T-helper 9 cell (primary cell): ENCODE measurements at regions not wholly inside any gene's neighbourhood (a gene's known extent, or its start where the extent isn't known, plus 50 kb on each side); places are given as distances from the start of the nearest gene placed in this dataset.

Experiments
- DNase-seq: peaks from one replicate; pipeline ENCODE4 v3.0.0-alpha.2; 2020

DNA sequence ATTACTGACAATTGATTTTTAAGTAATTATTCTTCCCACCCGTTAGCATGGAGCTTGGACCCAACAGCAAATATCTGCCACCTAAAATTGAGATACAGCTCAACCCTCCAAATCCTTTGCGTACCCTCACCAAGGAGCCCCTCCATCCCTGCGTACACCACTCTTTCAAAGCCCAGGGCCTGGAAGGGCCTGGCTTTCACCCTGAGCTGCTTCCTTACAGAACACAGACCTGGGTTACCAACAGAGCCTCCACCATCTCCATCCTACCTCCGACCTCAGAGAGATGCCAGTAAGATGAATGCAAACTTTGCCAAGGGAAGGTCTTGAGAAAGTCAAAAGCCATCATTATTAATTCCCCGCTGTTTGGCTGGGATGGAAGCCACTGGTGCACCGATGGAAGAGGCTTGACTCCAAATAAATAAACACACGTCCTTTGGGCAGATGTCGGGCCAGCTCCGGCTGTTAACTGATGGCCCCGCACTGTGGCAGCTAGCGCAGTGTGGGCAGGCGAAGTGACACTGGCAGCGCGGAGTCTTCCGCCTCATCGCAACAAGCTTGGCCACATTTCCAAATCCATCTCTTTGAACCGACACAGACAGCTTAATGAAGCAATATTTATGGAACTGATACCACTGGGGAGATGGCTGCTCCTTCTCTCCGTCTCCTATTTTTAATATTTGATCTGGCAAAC is 150.2 kb upstream of the VSTM2B start:
- DNase-seq = no peak

DNA sequence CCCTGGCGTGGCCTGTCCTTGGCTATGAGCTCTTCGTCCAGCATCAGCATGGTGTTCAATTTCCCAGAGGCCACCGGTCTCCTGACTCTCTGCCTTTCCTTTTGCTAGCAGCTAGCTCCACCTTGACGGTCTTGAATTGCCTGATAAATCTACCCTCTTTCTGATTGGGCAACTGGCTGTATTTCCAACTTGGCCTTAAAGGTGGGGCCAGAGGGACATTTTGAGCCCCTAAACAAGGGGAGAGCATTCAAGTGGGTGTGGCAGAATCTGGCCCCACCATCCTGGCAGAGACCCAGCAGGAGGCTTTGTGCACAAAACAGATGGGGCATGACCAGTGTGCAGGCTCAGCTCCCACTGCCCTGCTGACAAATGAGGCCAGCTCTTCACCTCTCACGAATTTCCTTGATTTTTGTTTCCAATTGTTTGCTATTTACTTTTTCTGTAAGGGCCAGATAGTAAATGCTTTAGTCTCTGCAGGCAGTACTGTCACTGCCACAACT is 148.9 kb upstream of the VSTM2B start:
- no peak for DNase-seq

DNA sequence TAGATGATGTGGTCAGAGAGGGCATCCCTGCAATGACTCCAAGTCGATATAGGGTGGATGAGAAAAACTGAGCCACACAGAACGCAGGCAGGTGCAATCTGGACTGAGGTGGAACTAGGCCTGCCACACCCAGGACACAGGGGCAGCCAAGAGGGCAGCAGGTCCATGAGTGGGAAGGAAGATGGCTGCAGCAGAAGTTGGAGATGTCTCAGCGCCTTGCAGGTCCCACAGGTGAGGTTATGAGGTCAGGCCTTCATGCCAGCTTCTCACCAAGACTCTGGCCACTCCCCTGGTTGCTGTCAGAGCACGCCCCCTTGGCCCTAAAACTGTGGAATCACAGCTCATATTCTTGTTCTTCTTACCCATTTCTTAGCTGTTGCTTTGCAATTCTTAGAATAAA is 147.7 kb upstream of the VSTM2B start:
- DNase-seq = no peak

DNA sequence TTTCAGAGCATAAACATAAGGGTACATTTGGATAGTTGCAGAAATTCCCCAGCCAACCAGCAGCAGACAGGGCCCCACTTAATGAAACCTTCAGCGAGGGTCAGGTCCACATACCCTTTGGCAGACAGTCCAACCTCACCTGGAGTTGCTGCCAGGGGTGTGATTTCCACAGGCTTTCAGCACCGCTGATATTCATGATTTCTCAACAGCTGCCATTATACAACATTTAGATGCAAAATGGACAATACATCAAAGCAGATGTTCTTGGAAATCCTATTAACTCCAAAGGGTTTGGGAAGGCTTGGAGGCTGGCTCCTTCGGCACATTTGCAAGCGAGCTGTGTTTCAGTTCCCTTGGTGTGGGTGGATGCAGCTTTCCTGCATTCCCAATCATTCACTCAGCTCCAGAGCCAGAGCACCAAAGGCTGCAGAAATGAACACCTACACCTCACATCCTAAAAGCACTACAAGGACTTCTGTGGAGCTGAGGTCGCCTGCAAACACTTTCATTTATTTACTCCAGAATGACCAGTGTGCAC is 147.2 kb upstream of the VSTM2B start:
- no peak for DNase-seq

DNA sequence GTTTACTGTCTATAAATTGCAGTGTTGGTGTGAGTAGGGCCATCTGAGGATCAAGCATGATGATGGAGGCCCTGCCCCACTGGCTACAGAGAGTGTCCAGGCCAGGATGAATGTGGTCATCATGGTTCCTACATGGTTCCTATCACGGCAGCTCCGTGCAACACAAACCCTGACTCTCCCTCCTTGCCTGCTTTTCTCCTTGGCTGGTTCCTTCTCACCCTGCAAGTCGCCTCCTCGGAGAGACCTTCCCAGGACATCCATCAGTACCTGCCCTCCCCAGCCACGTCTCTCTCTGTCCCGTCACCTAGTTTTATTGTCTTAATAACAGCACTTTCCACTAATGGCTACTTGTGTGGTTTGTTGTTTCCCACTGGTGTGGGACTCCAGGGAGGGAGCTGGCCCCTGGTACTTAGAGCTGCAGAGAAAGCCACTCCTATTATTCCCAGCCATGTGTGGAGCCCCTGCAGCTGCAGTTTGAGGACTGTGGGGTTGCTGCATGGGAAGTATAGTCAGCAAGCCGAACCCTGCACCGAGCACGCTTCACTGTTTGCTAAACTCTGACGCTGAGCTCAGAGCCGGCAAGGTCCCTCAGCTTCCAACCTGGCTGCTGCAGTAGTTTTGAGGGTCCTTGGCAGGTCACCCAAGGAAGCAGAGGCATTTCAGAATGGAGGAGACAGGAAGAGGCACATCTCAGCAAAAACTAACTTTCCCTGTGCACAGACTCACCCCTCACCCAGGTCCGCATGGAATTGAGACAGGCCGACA is 146.4 kb upstream of the VSTM2B start:
- DNase-seq = no peak

DNA sequence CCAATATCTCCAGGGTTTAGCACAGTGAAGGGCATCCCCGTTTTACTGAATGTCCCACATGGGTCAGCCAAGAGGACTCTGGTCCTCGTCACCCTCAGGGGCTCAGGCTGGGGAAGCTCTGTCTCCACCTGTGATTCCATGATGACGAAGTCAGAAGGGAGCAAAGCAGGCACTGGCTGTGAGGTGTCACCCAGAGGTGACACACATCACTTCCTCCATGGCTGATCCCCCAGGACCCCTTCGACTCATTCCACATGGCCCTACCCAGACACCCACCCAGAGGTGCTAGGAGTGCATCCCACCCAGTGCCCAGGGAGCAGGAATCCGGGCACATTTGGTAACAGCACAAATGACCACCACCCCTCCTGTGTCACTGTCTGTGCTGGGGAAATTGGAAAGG is 145.2 kb upstream of the VSTM2B start:
- no peak for DNase-seq

DNA sequence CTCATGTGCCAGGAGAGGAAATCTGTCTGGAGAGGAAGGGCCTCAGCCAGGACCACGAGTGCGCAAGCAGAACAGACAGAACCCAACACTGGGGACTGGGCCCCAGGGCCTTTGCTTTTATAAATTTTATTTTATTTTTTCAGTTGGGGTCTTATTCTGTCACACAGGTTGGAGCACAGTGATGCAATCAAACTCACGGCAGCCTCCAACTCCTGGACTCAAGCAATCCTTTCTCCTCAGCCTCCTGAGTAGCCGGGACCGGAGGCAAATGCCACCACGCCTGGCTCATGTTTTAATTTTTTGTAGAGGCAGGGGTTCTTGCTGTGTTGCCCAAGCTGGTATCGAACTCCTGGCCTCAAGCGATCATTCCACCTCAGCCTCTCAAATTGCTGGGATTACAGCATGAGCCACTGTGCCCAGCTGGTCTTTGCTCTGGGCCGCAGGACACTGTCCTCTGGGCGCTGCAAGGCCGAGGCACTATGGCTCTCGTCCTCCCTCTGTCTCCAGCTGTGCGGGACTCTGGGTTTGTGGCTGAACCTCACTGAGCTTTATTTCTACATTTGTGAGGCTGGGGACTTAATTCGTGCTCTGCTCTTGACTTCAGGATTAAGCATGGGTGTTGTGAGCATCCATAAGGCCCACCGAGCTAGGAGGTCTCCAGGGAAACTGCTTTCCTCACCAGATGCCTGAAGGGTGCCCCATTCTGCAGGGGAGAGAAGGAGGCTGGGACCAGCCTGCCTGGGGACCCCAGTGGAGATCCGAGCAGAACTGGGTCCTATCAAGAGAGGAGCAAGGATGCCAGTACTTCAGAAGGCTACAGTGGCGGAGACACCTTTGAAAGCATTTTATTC is 144.2 kb upstream of the VSTM2B start:
- no peak for DNase-seq

DNA sequence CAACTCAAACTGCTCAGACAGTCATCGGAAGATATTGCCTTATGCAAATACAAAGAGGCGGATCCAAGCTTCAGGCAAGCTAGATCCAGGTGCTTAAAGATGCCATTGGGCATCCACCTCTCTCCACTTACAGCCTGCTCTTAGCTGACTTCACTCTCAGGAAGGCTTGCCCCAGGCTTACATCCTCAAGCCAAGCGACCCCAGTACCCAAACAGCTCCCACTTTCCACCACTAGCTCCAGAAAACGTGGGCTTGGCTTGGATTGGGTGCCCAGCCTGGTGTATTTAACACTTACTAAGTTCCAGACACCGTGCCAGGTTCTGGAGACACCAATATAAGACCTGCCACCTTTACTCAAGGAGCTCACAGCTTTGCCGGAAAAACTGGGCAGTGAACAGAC is 142.1 kb upstream of the VSTM2B start:
- no peak for DNase-seq

DNA sequence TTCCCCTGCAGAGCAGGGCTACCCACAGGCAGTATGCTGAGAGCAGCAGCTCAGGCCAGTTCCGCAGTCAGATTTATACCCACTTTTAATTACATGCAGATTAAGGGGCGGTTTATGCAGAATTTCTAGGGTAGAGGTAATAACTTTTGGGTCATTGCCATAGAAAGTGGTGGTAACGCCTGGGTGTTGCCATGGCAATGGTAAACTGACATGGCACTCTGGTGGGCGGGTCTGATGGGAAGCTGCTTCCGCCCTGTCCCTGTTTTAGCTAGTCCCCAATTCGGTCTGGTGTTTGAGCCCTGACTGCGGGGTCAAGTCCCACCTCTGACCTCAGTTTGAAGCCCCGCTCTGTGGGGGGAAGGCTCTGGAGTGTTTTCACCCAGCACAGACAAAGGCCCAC is 141.1 kb upstream of the VSTM2B start:
- no peak for DNase-seq

DNA sequence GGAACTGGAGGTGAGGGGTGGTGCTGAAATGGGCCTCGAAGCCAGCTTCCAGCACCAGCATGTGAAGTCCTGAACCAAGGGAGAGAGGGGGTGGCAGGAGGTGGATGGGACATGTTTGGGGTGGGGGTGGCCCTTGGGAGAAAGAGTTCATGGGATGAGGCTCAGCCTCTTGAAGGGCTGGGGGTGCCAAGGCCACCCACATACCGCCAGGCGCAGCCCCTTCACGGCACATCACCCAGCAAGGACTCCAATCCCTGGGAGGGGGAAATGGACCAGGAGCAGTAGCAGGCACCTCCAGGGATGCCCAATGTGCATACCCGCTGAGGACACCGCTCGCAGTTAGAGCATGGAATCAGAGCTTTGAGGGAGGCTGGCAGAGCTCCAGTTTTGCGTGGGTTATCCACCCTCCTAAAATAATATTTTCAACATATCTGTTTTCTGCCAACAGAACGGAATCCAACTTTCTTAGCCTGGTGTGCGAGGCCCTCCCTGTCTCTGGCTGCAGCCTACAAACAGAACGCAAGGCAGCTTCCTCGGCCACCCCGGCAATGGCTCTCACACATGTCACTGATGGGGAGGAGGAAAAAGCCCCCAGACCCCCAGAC is 140.5 kb upstream of the VSTM2B start:
- DNase-seq = no peak

DNA sequence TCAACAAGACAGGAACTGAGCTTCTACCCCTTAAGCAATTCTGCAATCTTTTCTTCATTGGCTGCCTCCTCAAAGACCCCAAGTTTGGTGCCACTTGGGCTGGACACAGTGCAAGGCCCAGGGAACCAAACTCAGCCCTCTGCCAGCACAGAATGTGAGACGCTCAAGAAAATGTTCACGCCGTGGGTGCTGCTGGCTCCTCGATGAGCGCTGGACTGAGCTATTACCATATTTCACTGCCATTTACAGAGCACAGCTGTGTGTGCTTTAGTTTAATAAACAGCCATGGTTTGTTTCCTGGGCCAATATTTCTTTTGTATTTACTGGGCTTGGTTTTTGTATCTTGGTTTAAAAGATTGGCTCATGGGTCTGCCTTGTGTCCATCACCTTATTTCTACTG is 138.8 kb upstream of the VSTM2B start:
- no peak for DNase-seq

DNA sequence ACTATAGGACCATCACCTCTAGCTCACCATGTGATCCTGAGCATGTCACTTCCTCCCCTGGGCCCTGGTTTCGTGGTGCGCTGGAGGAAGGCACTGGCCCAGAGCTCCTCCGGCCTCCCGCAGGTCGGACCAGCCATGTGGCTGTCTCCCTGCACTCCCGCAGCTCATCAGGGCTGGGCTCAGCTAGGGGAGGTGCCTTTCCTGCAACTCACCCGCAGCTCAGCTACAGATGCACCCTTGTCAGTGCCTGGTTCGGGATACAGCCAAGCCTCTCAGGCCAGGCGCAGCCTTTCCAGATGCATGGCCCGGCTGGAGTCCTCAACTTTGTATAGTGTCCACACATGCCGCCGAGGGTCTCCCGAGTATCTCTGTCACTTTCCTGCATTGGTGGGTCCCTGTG is 138.2 kb upstream of the VSTM2B start:
- no peak for DNase-seq

DNA sequence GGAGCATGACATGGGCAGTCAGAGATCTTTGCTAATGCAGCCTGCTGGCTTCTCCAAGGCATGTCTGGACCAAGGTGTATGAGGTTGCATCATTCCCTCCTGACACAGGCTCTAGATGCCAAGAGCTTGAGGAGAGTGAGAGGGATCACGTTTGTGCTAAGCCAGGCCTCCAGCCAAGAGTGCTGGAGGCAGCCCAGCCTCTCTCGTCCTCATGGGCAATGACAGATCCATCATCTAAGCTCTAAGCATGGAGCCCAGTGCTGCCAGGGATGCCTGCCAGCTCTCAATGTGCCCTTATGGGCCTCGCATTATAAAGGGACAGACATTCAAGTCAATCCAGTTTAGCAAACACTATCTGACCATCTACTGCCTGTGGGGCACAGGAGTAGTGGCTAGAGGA is 136.3 kb upstream of the VSTM2B start:
- DNase-seq = no peak

DNA sequence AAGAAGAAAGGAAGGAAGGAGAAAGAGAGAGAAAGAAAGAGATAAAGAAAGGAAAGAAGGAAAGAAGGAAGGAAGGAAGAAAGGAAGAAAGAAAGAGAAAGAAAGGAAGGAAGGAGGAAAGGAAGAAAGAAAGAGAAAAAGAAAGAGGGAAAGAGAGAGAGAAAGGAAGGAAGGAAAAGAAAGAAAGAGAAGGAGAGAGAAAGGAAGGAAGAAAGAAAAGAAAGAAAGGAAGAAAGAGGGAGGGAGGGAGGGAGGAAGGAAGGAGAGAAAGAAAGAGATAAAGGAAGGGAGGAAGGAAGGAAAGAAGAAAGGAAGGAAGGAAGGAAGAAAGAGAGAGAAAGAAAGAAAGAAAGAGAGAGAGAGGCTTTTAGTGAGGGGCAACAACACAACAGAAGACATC is 135.1 kb upstream of the VSTM2B start:
- DNase-seq = no peak

DNA sequence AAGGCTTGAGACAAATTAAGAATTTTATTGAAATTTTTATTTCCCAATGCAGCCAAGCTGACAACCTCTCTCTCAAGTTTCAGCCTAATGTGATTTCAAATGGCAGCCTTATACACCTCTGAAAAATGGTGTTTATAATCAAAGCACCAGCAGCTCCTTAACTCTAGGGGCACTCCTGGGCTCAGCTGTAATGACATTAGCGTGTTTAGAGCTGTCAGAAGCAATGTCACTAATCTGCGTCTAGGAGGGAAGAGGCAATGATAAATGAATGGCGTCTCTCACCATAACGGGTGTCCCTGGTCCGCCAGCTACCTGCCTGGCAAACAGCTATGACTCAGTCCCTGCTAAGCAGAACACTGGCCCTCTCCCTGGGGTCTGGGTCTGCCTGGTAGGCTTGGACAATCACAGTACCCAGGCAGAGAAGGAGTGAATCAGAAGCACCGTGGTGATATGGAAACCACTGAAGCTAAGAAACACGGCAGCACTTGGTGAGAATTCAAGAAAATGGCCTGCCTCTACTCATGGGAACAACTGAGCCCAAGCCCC is 131.8 kb upstream of the VSTM2B start:
- no peak for DNase-seq

DNA sequence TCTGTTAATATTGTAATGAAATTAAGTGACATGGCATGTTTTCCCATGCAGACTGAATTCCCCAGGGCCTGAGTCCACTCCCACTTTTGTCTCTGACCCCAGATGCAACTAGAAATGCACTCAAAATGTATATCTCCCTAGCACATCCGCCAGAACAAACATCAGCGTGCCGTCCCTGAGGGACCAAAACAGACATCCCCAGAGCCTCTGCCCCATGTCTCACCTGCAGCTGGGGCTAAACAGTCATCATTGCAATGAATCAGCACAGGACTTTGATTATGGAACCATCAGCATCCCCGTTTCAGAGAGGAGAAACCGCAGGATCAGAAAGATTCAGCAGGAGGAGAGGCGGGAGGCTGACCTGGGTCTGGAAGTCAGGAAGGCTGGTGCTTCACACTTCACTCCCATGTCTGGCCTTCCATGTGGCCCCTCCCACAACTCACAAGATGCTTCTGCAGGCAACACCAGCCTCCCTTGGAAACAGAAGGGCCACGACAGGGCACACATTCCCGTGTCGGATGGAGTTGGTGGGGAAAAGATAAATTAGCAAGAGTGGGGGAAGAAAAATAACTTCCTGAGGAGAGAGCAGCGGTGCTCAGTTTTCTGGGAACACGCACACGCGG is 130.6 kb upstream of the VSTM2B start:
- no peak for DNase-seq

DNA sequence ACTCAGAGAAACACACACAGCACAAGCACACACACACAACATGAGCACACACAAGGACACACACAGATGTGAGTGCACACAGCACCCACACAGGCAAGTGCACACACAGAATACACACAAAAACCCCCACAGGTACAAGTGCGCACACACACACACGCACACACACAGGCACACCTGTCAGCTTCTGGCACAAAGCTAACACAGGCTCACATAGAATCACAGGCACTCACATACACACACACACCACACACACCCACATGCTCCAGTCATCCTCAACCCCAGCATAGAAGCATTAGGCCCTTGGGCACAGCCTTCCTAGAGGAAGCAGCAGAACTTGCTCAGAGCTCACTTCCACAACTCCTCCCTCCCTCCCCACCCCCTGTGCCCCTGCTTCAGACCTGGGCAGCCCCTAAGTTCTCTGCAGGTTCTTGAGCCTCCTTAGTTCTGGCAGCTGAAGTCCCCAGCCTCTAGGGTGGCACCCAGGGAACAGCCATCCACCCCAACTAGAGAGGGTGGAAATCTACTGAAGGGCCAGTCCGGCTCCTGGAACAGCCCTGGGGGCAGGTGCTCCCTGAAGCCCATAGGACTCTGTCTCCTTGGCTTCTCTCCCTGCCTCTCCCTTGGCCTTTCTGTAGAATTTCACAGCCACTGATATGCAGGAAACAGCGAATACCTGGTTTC is 129.9 kb upstream of the VSTM2B start:
- DNase-seq = no peak

DNA sequence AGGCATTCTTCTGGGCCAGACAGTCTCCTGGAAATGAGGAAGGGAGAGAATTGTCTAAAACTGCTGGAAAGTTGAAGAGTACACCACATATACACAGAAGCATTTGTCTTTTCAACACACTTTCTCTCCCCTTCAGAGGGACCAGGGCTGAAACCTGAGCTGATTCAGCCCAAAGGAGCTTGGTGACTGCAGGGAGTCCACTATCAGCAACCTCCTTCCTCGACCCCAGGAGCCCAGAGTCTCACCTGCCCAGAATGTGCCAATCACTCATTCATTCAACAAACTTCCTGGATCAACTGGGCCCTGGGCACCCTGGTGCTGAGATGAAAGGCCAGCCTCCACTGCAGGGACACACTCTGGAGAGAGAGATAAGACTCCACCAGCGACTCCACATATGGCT is 128.9 kb upstream of the VSTM2B start:
- no peak for DNase-seq

DNA sequence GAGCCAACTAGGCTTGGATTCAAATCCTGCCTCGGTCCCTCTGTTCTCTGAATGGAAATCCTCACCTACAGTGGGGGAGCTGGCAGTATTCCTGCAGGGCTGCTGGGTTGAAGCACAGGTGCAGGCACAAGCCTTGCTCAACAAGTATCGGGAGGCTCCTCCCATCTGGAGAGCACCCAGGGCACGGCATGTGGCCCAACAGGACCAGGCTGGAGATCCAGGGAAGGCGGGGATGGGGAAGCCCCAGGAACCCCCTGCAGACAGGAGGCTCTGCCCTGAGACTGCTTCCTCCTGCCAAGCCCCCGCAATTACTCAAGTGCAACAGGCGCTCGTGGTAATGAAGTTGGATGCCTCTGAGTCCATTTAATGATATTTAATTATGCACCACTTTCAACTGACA is 128.0 kb upstream of the VSTM2B start:
- no peak for DNase-seq

DNA sequence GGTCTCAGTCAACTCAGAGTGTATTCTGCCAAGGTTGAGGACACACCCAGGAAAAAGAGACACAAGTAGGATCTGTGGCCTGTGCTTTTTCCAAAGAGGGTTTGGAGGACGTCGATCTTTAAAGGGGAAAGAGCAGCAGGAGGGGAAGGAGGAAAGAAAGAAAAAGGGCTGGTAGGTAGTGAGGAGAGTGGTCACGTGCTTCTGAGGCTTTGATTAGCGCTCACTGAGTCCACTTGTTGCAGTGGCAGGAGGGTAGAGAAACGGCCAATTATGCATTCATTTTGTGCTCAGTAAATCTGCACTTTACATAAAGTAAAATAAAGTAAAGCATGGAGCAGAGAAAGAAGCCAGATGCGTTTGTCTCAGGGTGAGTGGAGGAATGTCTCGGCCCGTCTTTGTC is 126.0 kb upstream of the VSTM2B start:
- no peak for DNase-seq

DNA sequence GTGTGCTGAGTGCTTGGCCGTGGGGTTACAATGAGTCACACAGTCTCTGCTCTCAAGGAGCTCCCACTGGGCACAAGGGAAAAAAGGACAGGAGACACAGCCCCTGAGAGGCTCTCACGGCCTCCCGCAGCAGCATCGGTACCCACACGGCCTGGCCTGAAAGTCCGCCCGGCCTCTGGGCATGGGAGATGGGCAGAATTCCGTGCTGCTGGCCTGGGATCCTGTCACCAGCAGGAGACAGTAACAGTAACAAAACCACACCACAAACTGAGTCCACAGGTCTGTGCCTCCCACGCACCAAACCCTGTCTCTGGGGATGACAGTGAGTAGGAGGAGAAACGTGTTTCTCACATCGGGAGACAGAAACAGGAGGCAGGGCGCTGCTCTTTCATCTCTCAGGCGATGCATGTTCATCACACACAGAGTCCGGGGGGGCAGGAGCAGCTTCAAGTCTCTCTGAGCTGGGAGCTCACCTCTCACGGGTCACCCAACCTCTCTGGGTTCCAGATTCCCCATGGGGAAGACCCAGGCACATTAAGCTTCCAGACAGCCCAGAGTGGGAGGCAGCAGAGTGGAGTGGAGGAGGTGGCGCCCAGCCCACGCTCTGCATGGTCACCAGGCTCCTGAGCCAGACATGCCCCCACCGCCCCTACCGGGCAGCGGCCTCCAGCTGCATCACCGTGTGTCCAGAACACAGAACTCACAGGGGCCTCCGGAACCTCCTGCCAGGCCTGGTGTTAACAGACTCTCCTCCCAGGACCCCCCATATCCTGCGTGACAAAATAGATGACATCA is 124.7 kb upstream of the VSTM2B start:
- no peak for DNase-seq
